ENCODE measurements at regions not wholly inside any gene's neighbourhood (a gene's known extent, or its start where the extent isn't known, plus 50 kb on each side); places are given as distances from the start of the nearest gene placed in this dataset.

DNA sequence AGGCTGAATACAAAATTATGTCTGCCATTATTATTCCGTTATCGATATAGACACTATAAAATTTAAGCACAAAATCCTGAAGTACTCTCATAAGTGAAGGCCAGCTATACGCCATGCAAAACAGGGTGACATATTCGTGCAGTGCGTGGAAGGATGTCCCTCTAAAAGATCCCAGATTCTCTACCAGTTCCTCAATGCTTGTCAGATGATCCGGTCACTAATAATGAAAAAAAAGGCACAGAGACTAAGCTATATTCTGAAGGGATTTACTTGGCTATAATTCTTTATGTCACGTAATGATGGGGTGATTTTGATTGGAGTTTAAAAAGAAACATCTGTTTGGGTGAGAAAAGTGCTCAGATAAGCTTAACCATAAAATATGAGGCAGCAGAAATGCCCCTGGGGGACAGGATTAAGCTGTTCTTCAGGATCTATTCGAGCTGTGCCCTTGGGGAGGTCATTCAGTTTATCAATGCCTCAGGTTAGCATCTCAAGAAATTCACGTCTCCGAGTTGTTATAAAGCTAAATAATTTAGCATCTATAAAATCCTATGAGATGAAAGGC lies 229.7 kb upstream of the PITRM1 start:
- Mint-ChIP-seq H3K27ac (no peak overlapping the region), H3K36me3 (no peaks in the 10 kb centered on the region), H3K27me3 (peaks cover 0 to 8% (median 3%) of the 10 kb centered on the region in 3 donors), H3K4me1 (peaks cover 0 to 2% (median 0%) of the 10 kb centered on the region in 3 donors), H3K9me3 (no peaks in the 10 kb centered on the region), H3K4me3 (no peak overlapping the region)
- ATAC-seq (ENCODE audit: low read depth in 2 of 2) (no peak), DNase-seq (no peak)

DNA sequence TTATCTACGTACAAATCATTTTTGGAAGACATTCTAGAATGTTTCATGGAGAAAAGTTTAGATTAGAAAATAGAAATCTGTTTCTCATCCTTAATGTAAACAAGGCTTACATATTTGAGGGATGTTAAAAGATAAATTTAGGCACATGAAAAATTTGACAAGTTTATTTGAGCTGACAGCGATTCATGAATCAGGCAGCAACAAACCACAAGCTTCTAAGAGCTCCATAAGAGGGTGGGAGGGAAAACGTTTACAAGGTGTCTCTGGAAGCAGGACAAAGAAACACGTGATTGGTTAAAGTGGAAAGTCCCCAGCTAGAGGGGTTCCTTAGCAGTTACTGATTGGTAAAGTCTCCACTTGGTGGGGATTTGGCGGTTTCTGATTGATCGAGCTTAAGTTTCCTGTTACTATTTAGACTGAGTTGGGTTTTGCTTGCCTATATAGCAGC lies 228.9 kb upstream of the PITRM1 start:
- peaks cover 0 to 8% (median 3%) of the 10 kb centered on the region in 3 donors for H3K27me3 Mint-ChIP-seq
- no peaks in the 10 kb centered on the region for H3K9me3 Mint-ChIP-seq
- no peak for ATAC-seq (ENCODE audit: low read depth in 2 of 2)
- peak overlapping the region in 2 of 6 donors; percentile 8 to 10 for H3K27ac Mint-ChIP-seq
- peaks cover 0 to 6% (median 0%) of the 10 kb centered on the region in 3 donors for H3K4me1 Mint-ChIP-seq
- no peak overlapping the region for H3K4me3 Mint-ChIP-seq
- H3K36me3 Mint-ChIP-seq = no peaks in the 10 kb centered on the region
- no peak for DNase-seq

DNA sequence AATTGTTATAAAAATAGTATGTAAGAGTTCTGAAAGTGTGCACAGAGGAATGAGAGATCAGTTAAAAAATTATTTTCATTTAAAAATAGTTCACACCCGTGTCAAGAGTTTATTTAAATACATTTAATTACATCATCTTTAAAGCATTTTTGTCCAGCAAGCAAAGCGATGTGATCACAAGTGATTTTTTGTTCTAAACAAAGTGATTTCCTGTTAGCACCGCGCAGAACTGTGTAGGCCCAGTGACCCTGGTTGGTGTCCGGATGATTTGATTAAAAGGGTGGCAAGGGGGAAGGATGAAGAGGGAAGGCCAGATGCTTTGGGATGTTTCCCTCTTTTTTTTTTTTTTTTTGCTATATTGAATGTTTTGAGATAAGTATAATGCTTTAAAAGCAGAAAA lies 227.8 kb upstream of the PITRM1 start:
- ATAC-seq (ENCODE audit: low read depth in 2 of 2) (no peak), DNase-seq (no peak)
- Mint-ChIP-seq H3K4me1 (peaks cover 0 to 6% (median 3%) of the 10 kb centered on the region in 3 donors), H3K27ac (peak overlapping the region in 1 of 6 donors; percentile 62), H3K9me3 (no peaks in the 10 kb centered on the region), H3K36me3 (no peaks in the 10 kb centered on the region), H3K4me3 (no peak overlapping the region), H3K27me3 (peaks cover 0 to 8% (median 4%) of the 10 kb centered on the region in 3 donors)

DNA sequence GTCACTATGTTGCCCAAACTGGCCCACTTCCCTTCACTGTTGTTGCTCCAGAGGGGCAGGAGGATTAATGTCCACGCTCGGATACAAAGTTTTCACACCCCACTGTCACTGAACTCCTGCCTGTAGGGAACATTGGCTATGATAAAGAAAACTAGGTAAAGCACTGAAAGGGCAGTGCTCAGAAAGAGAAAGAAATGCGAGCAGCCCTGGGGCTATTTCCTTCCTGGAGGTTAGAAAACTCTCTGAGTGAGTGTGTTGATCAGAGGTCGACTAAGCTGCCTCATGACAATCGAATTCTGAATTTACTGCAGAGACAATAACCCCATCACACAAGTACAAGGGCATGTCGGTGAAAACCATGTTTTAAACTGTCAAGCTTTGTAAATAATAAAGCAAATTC lies 227.2 kb upstream of the PITRM1 start:
- Mint-ChIP-seq H3K4me1 (peaks cover 0 to 8% (median 6%) of the 10 kb centered on the region in 3 donors), H3K27me3 (peaks cover 0 to 8% (median 4%) of the 10 kb centered on the region in 3 donors), H3K9me3 (peaks cover 0 to under 1% (median 0%) of the 10 kb centered on the region in 7 donors), H3K27ac (no peak overlapping the region), H3K4me3 (no peak overlapping the region), H3K36me3 (peaks cover 0 to under 1% of the 10 kb centered on the region in 2 donors)
- ATAC-seq (ENCODE audit: low read depth in 2 of 2) (no peak), DNase-seq (no peak)

DNA sequence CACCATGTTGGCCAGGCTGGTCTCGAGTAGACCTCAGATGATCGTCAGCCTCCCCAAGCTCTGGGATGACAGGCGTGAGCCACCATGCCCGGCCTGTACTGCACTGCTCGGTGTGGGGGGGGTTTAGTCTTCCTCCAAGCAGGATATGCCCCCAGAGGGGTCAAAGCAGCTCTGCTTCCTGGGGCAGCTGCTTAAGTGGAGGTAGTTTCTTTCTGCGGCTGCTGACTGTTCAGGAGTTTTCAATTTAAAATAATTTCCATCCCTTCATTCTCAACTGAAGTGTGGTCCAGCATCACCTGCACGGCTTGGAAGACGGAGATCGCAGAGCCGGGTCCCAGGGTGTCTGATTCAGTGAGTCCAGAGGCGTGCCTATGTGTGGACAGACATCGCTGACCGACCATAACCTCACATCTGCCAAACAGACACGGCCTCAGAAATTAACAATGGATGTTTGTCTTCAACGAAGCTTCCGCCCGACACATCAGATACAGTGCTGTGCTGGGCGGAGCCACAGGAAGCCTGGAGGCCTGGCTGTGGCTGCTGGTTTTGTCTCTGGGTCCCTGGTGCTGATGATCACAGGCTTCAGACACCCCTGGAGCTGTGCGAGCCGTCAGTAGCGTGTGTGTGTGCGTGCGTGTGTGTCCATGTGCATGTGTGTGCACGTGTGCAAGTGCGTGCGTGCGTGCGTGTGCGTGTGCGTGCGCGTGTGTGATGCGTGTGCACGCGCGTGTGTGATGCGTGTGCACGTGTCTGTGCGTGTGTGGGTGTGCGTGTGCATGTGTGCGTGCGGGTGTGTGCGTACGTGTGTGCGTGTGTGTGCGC lies 226.5 kb upstream of the PITRM1 start:
- peak overlapping the region in 1 of 6 donors; percentile 7 for H3K27ac Mint-ChIP-seq
- peaks cover 0 to 8% (median 4%) of the 10 kb centered on the region in 7 donors for H3K9me3 Mint-ChIP-seq
- peaks cover 0 to 8% (median 4%) of the 10 kb centered on the region in 3 donors for H3K27me3 Mint-ChIP-seq
- no peak for DNase-seq
- no peak for ATAC-seq (ENCODE audit: low read depth in 2 of 2)
- H3K36me3 Mint-ChIP-seq = peaks cover 0 to 7% of the 10 kb centered on the region in 2 donors
- no peak overlapping the region for H3K4me3 Mint-ChIP-seq
- H3K4me1 Mint-ChIP-seq = peaks cover 5 to 15% (median 8%) of the 10 kb centered on the region in 3 donors

DNA sequence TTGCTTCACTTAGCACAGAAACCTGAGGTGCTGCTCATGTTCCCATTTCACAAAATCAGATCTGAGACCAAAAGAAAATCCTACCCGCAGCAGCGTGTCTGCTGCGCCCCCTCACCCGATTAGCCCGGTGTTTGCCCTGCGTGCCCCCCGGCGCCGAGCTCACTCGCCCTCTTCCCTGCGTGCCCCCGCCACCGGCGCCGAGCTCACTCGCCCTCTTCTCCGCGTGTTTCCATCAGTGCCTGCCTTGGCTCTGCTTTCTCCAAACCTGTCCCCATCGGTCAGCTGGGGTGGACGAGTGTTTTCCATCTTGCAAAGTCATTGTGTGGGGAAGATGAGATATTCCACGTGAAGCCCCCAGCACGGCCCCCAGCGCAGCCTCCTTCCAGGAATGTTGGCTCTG lies 225.3 kb upstream of the PITRM1 start:
- Mint-ChIP-seq H3K27me3 (peaks cover 0 to 8% (median 4%) of the 10 kb centered on the region in 3 donors), H3K27ac (no peak overlapping the region), H3K36me3 (peaks cover 0 to 8% of the 10 kb centered on the region in 2 donors), H3K9me3 (peaks cover 0 to 8% (median 4%) of the 10 kb centered on the region in 7 donors), H3K4me1 (peaks cover 11 to 20% (median 15%) of the 10 kb centered on the region in 3 donors), H3K4me3 (peak overlapping the region in 2 of 8 donors; percentile 15 to 31)
- no peak for ATAC-seq (ENCODE audit: low read depth in 2 of 2)
- DNase-seq = no peak

DNA sequence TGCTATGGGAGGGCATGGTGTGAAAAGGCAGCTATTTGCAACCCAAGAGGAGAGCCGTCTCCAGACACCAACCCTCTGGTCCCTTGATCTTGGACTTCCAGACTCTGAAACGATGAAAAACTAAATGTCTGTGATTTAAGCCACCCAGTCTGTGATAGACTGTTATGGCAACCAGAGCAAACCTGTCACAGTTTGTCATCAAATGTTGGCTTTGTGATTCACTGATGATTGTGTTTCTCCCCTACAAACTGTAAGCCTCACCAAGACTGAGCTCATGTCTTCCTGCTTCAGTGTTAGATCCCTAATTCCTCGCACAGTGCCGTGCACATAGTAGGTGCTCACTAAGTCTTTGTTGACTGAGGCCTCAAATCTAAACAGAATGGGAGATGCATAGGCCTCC lies 224.6 kb upstream of the PITRM1 start:
- DNase-seq (no peak), ATAC-seq (ENCODE audit: low read depth in 2 of 2) (no peak)
- Mint-ChIP-seq H3K4me1 (peaks cover 11 to 20% (median 15%) of the 10 kb centered on the region in 3 donors), H3K27ac (peak overlapping the region in 1 of 6 donors; percentile 36), H3K36me3 (peaks cover 0 to 8% of the 10 kb centered on the region in 2 donors), H3K27me3 (peaks cover 0 to 8% (median 4%) of the 10 kb centered on the region in 3 donors), H3K9me3 (peaks cover 0 to 8% (median 4%) of the 10 kb centered on the region in 7 donors), H3K4me3 (no peak overlapping the region)

DNA sequence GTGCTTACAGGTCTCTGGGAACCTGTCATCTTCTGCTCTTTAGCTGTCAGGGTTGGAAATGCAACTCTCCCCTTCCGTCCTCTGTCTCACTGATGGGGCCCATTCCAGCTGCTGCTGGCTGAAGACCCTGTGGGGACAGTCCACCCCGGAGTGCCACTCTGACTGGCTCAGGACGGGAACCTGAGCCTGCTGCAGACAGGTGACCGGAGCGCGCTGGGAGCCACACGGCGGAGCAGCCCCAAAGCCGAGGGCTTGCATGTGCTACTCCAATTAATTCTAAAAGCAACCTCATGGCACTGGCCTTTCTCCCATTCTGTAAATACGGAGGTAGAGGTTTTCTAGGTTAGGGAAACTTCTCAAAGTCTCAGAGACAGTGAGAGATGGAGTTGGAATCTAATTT lies 223.5 kb upstream of the PITRM1 start:
- Mint-ChIP-seq H3K4me3 (peak overlapping the region in 1 of 8 donors; percentile 69), H3K4me1 (peaks cover 11 to 20% (median 15%) of the 10 kb centered on the region in 3 donors), H3K27me3 (peaks cover 0 to 8% (median 4%) of the 10 kb centered on the region in 3 donors), H3K27ac (no peak overlapping the region), H3K36me3 (peaks cover 0 to 8% of the 10 kb centered on the region in 2 donors), H3K9me3 (peaks cover 0 to 8% (median 4%) of the 10 kb centered on the region in 7 donors)
- no peak for ATAC-seq (ENCODE audit: low read depth in 2 of 2)
- DNase-seq = no peak

DNA sequence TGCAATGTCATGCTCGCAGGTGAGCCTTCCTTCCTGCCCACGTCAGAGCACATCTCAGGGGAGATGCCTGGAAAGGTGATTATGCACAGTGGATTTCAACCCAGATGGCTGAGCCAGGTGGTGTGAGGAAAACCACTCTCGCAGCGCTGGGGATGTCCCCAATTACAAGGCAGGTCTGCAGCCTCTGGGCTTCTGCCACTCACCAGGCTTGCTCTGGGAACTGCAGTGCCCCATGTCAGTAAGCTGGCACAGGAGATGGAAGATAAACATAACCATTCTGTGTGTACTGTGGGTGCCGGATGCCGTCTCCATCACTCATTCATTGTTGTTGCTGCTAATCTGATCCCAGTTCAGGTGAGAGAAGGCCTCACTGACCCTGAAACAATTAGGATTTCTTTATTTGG lies 222.9 kb upstream of the PITRM1 start:
- Mint-ChIP-seq H3K4me1 (peaks cover 11 to 20% (median 15%) of the 10 kb centered on the region in 3 donors), H3K27me3 (peaks cover 0 to 8% (median 4%) of the 10 kb centered on the region in 3 donors), H3K27ac (peak overlapping the region in 1 of 6 donors; percentile 70), H3K4me3 (no peak overlapping the region), H3K36me3 (peaks cover 0 to 8% of the 10 kb centered on the region in 2 donors), H3K9me3 (peaks cover 0 to 8% (median 4%) of the 10 kb centered on the region in 7 donors)
- DNase-seq = peak; percentile 6
- peak; percentile 30 to 64 for ATAC-seq (ENCODE audit: low read depth in 2 of 2)

DNA sequence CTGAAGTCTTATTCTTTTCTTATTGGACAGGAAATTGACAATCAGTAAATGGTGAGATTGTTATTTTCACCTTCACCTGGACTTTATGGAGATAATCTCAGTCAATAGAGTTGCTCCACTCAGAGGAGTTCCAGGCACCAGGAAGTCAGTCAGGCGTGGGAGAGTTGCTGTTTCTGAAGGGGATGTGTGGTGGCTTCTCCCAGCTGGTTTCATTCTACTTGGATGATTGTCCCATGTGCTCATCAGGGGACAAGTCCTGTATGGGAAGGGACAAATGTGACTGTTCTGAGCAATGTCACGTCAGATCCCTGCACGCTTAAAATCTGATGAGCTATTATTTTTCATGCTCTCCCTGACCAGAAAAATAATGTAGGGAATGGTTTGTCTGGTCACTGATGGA lies 222.5 kb upstream of the PITRM1 start:
- H3K27ac Mint-ChIP-seq = no peak overlapping the region
- peaks cover 0 to 8% (median 4%) of the 10 kb centered on the region in 3 donors for H3K27me3 Mint-ChIP-seq
- peaks cover 0 to 8% (median 4%) of the 10 kb centered on the region in 7 donors for H3K9me3 Mint-ChIP-seq
- peaks cover 11 to 20% (median 15%) of the 10 kb centered on the region in 3 donors for H3K4me1 Mint-ChIP-seq
- peaks cover 0 to 8% of the 10 kb centered on the region in 2 donors for H3K36me3 Mint-ChIP-seq
- H3K4me3 Mint-ChIP-seq = no peak overlapping the region
- DNase-seq = no peak
- ATAC-seq (ENCODE audit: low read depth in 2 of 2) = no peak

DNA sequence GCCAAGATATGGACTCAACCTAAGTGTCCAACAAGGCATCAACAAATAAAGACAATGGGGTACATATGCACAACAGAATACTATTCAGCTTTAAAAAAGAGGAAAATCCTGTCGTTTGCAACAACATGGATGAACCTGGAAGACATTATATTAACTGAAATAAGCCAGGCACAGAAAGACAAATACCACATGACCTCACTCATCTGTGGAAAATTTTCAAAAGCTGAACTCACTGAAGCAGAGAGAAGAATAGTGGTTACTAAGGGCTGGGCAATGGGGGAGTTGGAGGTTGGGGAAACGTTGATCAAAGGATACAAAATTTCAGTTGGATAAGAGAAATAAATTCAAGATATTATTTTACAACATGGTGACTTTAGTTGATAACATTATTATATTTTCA lies 221.4 kb upstream of the PITRM1 start:
- Mint-ChIP-seq H3K4me3 (peak overlapping the region in 1 of 8 donors; percentile 16), H3K27me3 (peaks cover 0 to 8% (median 4%) of the 10 kb centered on the region in 3 donors), H3K4me1 (peaks cover 11 to 20% (median 15%) of the 10 kb centered on the region in 3 donors), H3K36me3 (peaks cover 0 to 8% of the 10 kb centered on the region in 2 donors), H3K9me3 (peaks cover 0 to 8% (median 4%) of the 10 kb centered on the region in 7 donors), H3K27ac (peak overlapping the region in 2 of 6 donors; percentile 22 to 71)
- DNase-seq (no peak), ATAC-seq (ENCODE audit: low read depth in 2 of 2) (no peak)

DNA sequence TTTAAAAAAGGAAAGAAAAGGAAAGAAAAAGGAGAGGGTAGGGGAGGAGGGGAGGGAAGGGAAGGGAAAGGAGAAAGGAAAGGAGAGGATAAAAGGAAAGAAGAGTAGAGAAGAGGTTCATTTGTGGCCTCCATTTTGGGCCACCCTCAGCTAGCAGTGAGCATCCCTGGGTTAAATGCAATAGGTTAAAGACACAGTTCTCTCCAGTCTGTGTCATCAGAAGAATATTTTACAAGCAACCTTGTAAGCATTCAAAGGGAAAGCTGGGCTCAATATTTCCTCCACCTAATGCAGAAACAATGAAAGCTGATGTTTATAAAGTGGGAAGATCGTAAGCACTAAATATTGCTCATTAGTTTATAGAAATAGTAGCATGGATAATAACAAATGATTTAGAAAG lies 219.1 kb upstream of the PITRM1 start:
- H3K9me3 Mint-ChIP-seq = peaks cover 0 to 8% (median 4%) of the 10 kb centered on the region in 7 donors

DNA sequence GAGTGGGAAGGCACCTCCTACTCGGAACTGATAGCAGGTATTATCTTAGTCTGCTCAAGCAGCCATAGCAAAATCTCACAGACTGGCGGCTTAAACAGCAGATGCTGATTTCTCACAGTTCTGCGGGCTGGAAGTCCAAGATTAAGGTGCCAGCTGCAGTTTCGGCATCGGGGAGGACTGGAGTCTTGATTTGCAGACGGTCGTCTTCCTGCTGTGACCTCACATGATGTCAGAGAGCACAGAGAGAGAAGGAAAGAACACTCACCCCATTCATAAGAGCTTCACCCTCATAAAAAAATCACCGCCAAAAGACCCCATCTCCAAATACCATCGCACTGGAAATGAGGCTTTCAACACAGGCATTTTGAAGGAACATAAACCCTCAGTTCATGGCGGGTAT lies 216.5 kb upstream of the PITRM1 start:
- Mint-ChIP-seq H3K36me3 (peaks cover 9 to 18% of the 10 kb centered on the region in 2 donors), H3K9me3 (peaks cover 7 to 23% (median 10%) of the 10 kb centered on the region in 7 donors), H3K4me1 (peaks cover 6 to 7% (median 7%) of the 10 kb centered on the region in 3 donors), H3K27me3 (peaks cover 0 to 5% (median 0%) of the 10 kb centered on the region in 3 donors), H3K4me3 (no peak overlapping the region), H3K27ac (no peak overlapping the region)
- DNase-seq (no peak), ATAC-seq (ENCODE audit: low read depth in 2 of 2) (no peak)

More for the DNA sequence above, 219.1 kb upstream of the PITRM1 start:
- Mint-ChIP-seq H3K4me1 (peaks cover 9 to 20% (median 11%) of the 10 kb centered on the region in 3 donors), H3K4me3 (no peak overlapping the region), H3K27ac (peak overlapping the region in 2 of 6 donors; percentile 48 to 94), H3K36me3 (peaks cover 0 to 8% of the 10 kb centered on the region in 2 donors), H3K27me3 (peaks cover 0 to 8% (median 0%) of the 10 kb centered on the region in 3 donors)
- ATAC-seq (ENCODE audit: low read depth in 2 of 2) (no peak), DNase-seq (no peak)
